ENCODE measurements at regions not wholly inside any gene's neighbourhood (a gene's known extent, or its start where the extent isn't known, plus 50 kb on each side); places are given as distances from the start of the nearest gene placed in this dataset.

- ChIA-PET CTCF (interaction anchor here (1.1 kb wide), 1 partner anchor 12 kb away, joined by 4 read pairs; no protein-coding TSS in a partner anchor), POLR2A (no interaction called here)
- peaks cover 3% of the 10 kb centered on the region for H3K9me3 Mint-ChIP-seq
- peak; percentile 34 for DNase-seq
- H3K27ac Mint-ChIP-seq, result peak overlapping the region; percentile 87
- H3K4me3 Mint-ChIP-seq, result peak overlapping the region; percentile 26
- intact Hi-C loops (cut with micrococcal nuclease), result loop anchor here (1.0 to 5.0 kb wide), 5 partner anchors 29 to 1248 kb away; partner anchors contain the start of gene DHX15
- H3K4me1 Mint-ChIP-seq (ENCODE audit: low read depth), result peaks cover 31% of the 10 kb centered on the region
- H3K27me3 Mint-ChIP-seq, result no peaks in the 10 kb centered on the region
- H3K36me3 Mint-ChIP-seq, result no peaks in the 10 kb centered on the region
Measured at GRCh38 chr4:23333946-23334878, 555.6 kb downstream of the PPARGC1A start.

GRCh38 chr4:23333556-23333945 lies 556.3 kb downstream of the PPARGC1A start:
- Mint-ChIP-seq H3K27ac (peak overlapping the region; percentile 87), H3K4me1 (ENCODE audit: low read depth) (peaks cover 31% of the 10 kb centered on the region), H3K27me3 (no peaks in the 10 kb centered on the region), H3K36me3 (no peaks in the 10 kb centered on the region), H3K4me3 (no peak overlapping the region), H3K9me3 (peaks cover 3% of the 10 kb centered on the region)
- CTCF ChIA-PET, result interaction anchor here (1.1 kb wide), 1 partner anchor 11 kb away, joined by 4 read pairs; no protein-coding TSS in a partner anchor
- intact Hi-C loops (cut with micrococcal nuclease), result loop anchor here (5.0 kb wide), 1 partner anchor 1249 kb away; the partner anchor contains the start of gene DHX15
- DNase-seq, result no peak
- POLR2A ChIA-PET, result no interaction called here

DNA sequence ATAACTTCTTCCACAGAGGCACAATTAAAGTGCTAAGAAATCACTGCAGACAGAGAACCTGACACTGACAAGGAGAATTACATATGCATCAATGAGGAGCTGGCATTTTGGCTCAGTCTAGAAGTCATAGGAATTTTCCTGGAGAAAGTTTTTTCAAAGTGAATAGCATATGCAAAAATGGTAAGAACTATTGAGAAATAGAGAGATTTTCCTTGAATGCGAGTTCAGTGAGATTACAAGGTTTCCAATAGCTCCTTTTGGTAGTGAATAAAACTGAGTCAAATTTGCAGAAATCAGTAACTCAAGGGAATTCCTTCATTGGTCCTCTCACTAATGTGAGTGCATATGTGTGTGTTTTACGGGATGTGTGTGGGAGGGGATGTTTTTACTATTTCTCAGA lies 557.5 kb downstream of the PPARGC1A start:
- no peaks in the 10 kb centered on the region for H3K36me3 Mint-ChIP-seq
- H3K27ac Mint-ChIP-seq, result no peak overlapping the region
- intact Hi-C loops (cut with micrococcal nuclease), result loop anchor here (5.0 kb wide), 1 partner anchor 1250 kb away; the partner anchor contains the start of gene DHX15
- no peak for DNase-seq
- ChIA-PET CTCF (no interaction called here), POLR2A (no interaction called here)
- H3K9me3 Mint-ChIP-seq, result peaks cover 3% of the 10 kb centered on the region
- no peaks in the 10 kb centered on the region for H3K27me3 Mint-ChIP-seq
- H3K4me1 Mint-ChIP-seq (ENCODE audit: low read depth), result peaks cover 31% of the 10 kb centered on the region
- no peak overlapping the region for H3K4me3 Mint-ChIP-seq

- no peak overlapping the region for H3K4me3 Mint-ChIP-seq
- H3K27ac Mint-ChIP-seq, result no peak overlapping the region
- DNase-seq, result no peak
- intact Hi-C loops (cut with micrococcal nuclease), result no loop called here
- ChIA-PET CTCF (no interaction called here), POLR2A (no interaction called here)
- no peaks in the 10 kb centered on the region for H3K27me3 Mint-ChIP-seq
- no peaks in the 10 kb centered on the region for H3K9me3 Mint-ChIP-seq
- no peaks in the 10 kb centered on the region for H3K36me3 Mint-ChIP-seq
- no peaks in the 10 kb centered on the region for H3K4me1 Mint-ChIP-seq (ENCODE audit: low read depth)
Measured at GRCh38 chr4:23327120-23327519, 562.7 kb downstream of the PPARGC1A start.

DNA sequence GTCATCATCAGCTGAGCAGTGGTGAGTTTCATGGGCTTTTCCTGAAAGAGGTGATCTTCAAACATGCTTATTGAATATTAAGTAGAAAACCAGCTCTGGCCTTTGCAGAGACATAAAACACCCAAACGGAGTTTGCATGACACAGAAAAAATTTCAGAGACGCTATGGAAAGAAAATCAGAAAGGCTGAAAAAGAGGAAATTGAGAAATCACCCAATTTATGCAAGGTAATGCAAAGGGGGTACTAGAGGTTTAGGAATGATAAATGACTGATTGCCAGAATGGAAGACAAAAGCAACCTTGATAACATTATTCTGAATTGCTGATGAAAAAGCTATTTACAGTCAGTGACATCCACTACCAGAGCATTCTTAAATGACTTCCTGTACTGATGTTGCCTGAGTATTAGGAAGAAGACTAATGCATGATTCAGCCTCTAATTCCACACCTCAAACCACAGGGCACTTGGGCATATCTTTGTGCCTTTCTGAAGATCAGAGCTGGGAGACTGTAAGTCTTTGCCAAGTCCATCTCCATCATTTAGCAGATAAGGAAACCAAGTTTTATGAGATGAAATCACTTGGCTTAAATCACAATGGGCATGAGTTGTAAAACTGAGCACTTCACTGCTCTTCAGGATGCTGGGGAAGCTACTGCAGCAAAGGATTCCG lies 565.7 kb downstream of the PPARGC1A start:
- H3K27me3 Mint-ChIP-seq, result no peaks in the 10 kb centered on the region
- H3K27ac Mint-ChIP-seq, result no peak overlapping the region
- H3K9me3 Mint-ChIP-seq, result no peaks in the 10 kb centered on the region
- no peak for DNase-seq
- H3K4me1 Mint-ChIP-seq (ENCODE audit: low read depth), result no peaks in the 10 kb centered on the region
- no peaks in the 10 kb centered on the region for H3K36me3 Mint-ChIP-seq
- CTCF ChIA-PET, result no interaction called here
- intact Hi-C loops (cut with micrococcal nuclease), result no loop called here
- POLR2A ChIA-PET, result no interaction called here
- no peak overlapping the region for H3K4me3 Mint-ChIP-seq

- intact Hi-C loops (cut with micrococcal nuclease), result no loop called here
- Mint-ChIP-seq H3K27me3 (no peaks in the 10 kb centered on the region), H3K36me3 (no peaks in the 10 kb centered on the region), H3K4me3 (no peak overlapping the region), H3K4me1 (ENCODE audit: low read depth) (no peaks in the 10 kb centered on the region), H3K9me3 (no peaks in the 10 kb centered on the region), H3K27ac (no peak overlapping the region)
- ChIA-PET CTCF (no interaction called here), POLR2A (no interaction called here)
- no peak for DNase-seq
Measured at GRCh38 chr4:23323436-23323835, 566.4 kb downstream of the PPARGC1A start.

- CTCF ChIA-PET, result interaction anchor here (0.7 kb wide), 1 partner anchor 11 kb away, joined by 4 read pairs; no protein-coding TSS in a partner anchor
- intact Hi-C loops (cut with micrococcal nuclease), result no loop called here
- Mint-ChIP-seq H3K9me3 (no peaks in the 10 kb centered on the region), H3K27me3 (no peaks in the 10 kb centered on the region), H3K4me1 (ENCODE audit: low read depth) (no peaks in the 10 kb centered on the region), H3K27ac (no peak overlapping the region), H3K4me3 (no peak overlapping the region), H3K36me3 (no peaks in the 10 kb centered on the region)
- POLR2A ChIA-PET, result no interaction called here
- DNase-seq, result no peak
Measured at GRCh38 chr4:23322732-23323131, 567.1 kb downstream of the PPARGC1A start.

- no peak for DNase-seq
- Mint-ChIP-seq H3K36me3 (no peaks in the 10 kb centered on the region), H3K4me1 (ENCODE audit: low read depth) (no peaks in the 10 kb centered on the region), H3K9me3 (no peaks in the 10 kb centered on the region), H3K4me3 (no peak overlapping the region), H3K27ac (no peak overlapping the region), H3K27me3 (no peaks in the 10 kb centered on the region)
- intact Hi-C loops (cut with micrococcal nuclease), result no loop called here
- ChIA-PET POLR2A (interaction anchor here (0.6 kb wide), 1 partner anchor 103 kb away, joined by 3 read pairs; no protein-coding TSS in a partner anchor), CTCF (interaction anchor here (0.6 kb wide), 1 partner anchor 1814 kb away, joined by 3 read pairs; no protein-coding TSS in a partner anchor)
Measured at GRCh38 chr4:23320931-23321587, 568.8 kb downstream of the PPARGC1A start.

DNA sequence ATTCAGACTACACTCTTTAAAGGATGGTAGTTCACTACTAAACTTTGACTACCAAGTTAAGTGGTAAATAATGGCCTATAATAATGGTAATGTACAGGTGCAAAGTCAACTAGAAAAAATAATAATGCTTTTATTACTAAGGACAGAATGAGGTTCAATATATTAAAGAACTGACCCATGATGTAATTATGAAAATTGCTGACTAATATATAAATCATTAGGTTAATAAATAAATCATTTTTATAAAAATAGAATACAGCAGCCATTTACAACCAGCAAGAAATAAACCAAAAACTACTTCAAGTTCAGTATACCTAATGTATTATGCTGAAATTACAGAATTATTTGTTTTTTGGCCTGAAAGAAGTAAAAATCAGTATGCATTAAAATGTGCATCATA lies 577.2 kb downstream of the PPARGC1A start:
- no peaks in the 10 kb centered on the region for H3K27me3 Mint-ChIP-seq
- H3K4me1 Mint-ChIP-seq (ENCODE audit: low read depth), result no peaks in the 10 kb centered on the region
- no peak overlapping the region for H3K27ac Mint-ChIP-seq
- no peaks in the 10 kb centered on the region for H3K36me3 Mint-ChIP-seq
- ChIA-PET CTCF (no interaction called here), POLR2A (no interaction called here)
- intact Hi-C loops (cut with micrococcal nuclease), result no loop called here
- no peaks in the 10 kb centered on the region for H3K9me3 Mint-ChIP-seq
- H3K4me3 Mint-ChIP-seq, result no peak overlapping the region
- DNase-seq, result no peak

GRCh38 chr4:23311983-23312382 lies 577.9 kb downstream of the PPARGC1A start:
- Mint-ChIP-seq H3K9me3 (no peaks in the 10 kb centered on the region), H3K4me3 (no peak overlapping the region), H3K27me3 (no peaks in the 10 kb centered on the region), H3K36me3 (no peaks in the 10 kb centered on the region), H3K4me1 (ENCODE audit: low read depth) (no peaks in the 10 kb centered on the region), H3K27ac (no peak overlapping the region)
- no peak for DNase-seq
- intact Hi-C loops (cut with micrococcal nuclease), result no loop called here
- ChIA-PET POLR2A (no interaction called here), CTCF (no interaction called here)

DNA sequence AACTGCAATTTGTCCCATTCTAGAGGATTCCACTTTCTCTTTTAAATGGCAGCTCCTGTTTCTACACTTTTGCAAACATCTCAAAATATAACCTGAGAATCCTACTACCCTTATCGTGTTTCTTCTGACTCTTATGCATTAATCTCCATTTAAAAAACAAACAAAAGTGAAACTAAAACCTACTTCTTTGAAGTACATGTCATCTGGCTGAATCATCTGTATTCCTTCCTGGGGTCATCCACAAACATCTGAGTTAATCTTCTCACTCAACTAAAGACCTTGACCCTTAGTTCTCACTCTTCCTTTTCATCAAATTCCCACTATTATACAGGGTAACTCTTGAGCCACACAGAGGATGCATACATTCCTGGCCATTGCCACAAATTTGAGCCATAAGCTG lies 584.8 kb downstream of the PPARGC1A start:
- ChIA-PET POLR2A (no interaction called here), CTCF (no interaction called here)
- DNase-seq, result no peak
- no peak overlapping the region for H3K27ac Mint-ChIP-seq
- no peaks in the 10 kb centered on the region for H3K9me3 Mint-ChIP-seq
- intact Hi-C loops (cut with micrococcal nuclease), result loop anchor here (1.0 kb wide), 1 partner anchor 29 kb away; no protein-coding TSS in a partner anchor
- H3K4me3 Mint-ChIP-seq, result no peak overlapping the region
- peaks cover 6% of the 10 kb centered on the region for H3K4me1 Mint-ChIP-seq (ENCODE audit: low read depth)
- no peaks in the 10 kb centered on the region for H3K27me3 Mint-ChIP-seq
- no peaks in the 10 kb centered on the region for H3K36me3 Mint-ChIP-seq

DNA sequence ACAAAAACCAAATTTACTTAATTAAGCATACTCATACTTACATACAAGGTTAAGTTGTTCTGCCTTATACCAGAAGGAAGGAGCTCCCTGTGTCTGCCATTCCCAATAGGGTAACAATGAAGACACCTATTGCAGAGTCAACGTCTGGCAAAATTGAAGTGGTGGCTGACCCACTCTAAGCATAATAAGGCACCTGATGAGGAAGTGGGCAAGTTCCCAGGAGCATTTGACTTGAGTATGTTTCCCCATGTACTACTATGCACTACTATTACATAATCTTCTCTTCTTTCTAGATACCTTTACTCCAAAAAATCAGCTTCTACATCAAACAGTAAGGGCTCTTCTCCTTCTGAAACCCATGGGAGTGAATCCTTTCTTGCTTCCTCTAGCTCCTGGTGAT lies 591.5 kb downstream of the PPARGC1A start:
- DNase-seq, result no peak
- Mint-ChIP-seq H3K27ac (no peak overlapping the region), H3K4me3 (no peak overlapping the region), H3K9me3 (no peaks in the 10 kb centered on the region), H3K4me1 (ENCODE audit: low read depth) (peaks cover 6% of the 10 kb centered on the region), H3K36me3 (no peaks in the 10 kb centered on the region), H3K27me3 (no peaks in the 10 kb centered on the region)
- intact Hi-C loops (cut with micrococcal nuclease), result no loop called here
- ChIA-PET CTCF (no interaction called here), POLR2A (no interaction called here)
